RWPE2 (cell line): ENCODE measurements at regions not wholly inside any gene's neighbourhood (a gene's known extent, or its start where the extent isn't known, plus 50 kb on each side); places are given as distances from the start of the nearest gene placed in this dataset.

Experiments used
- ATAC-seq: fragments of 200-7000 bp; cut with Tn5 transposase; 3 replicates; pipeline ENCODE4 v1.9.1; 2021; ENCODE audit warnings: low read depth
- DNase-seq: peaks from one replicate; pipeline ENCODE4 v3.0.0-alpha.2; 2020; ENCODE audit warnings: low spot score
- H3K27ac ChIP-seq: fragments of 450-650 bp; 2 replicates; pipeline ENCODE4 v1.5.1; 2017; ENCODE audit warnings: mild to moderate bottlenecking; ENCODE audit not compliant: poor library complexity, severe bottlenecking
- H3K27me3 ChIP-seq: fragments of 250-450 bp; sonication (Bioruptor Pico); 2 replicates; pipeline ENCODE4 v1.5.1; 2021; ENCODE audit warnings: mild to moderate bottlenecking, moderate library complexity; ENCODE audit not compliant: insufficient read depth, poor library complexity, severe bottlenecking
- H3K36me3 ChIP-seq: fragments of 250-450 bp; sonication (Bioruptor Pico); 2 replicates; pipeline ENCODE4 v1.5.1; 2020; ENCODE audit warnings: low read depth, mild to moderate bottlenecking, moderate library complexity
- H3K4me1 ChIP-seq: fragments of 250-450 bp; sonication (Bioruptor Pico); 2 replicates; pipeline ENCODE4 v1.5.1; 2021; ENCODE audit warnings: mild to moderate bottlenecking, moderate library complexity; ENCODE audit not compliant: insufficient read depth, poor library complexity, severe bottlenecking
- H3K4me3 ChIP-seq: fragments of 250-450 bp; sonication (Bioruptor Pico); 2 replicates; pipeline ENCODE4 v1.5.1; 2021; ENCODE audit warnings: mild to moderate bottlenecking, moderate library complexity; ENCODE audit not compliant: severe bottlenecking
- H3K9me3 ChIP-seq: fragments of 250-450 bp; sonication (Bioruptor Pico); 2 replicates; pipeline ENCODE4 v1.5.1; 2021; ENCODE audit warnings: mild to moderate bottlenecking, moderate library complexity; ENCODE audit not compliant: severe bottlenecking
- CTCF ChIP-seq: fragments of 450-650 bp; IDR thresholded peaks from one replicate; pipeline ENCODE4 v1.5.1; 2017; ENCODE audit warnings: mild to moderate bottlenecking, moderate library complexity; ENCODE audit not compliant: poor library complexity, severe bottlenecking

- no peaks in the 10 kb centered on the region for H3K27me3 ChIP-seq
- H3K27ac ChIP-seq: no peak overlapping the region
- no peak overlapping the region for H3K4me3 ChIP-seq
- no peaks in the 10 kb centered on the region for H3K4me1 ChIP-seq
- no peak for DNase-seq
- H3K9me3 ChIP-seq: no peaks in the 10 kb centered on the region
- no peak for TF ChIP-seq CTCF
- no peak for ATAC-seq
- no peaks in the 10 kb centered on the region for H3K36me3 ChIP-seq
These were observed 218.0 kb downstream of the IRS2 start for GRCh38 chr13:109568339-109568818.

DNA sequence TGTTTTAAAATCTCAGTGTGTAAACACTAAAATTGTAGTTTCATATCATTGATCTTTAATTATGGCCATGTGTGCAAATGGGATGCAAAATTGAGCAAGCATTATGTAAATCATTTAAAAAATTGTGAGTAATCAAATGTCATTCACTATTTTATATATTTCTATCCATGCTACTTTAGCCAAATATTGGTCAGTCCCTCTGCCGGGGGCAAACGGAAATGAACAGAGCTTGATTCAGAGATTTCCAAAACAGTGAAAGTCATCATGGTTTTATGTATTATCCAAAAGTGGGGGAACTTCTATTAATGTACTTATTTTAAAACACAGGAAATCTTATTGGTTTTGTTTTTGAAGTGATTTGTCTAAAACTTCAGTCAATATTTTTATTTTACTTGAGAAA lies 219.1 kb downstream of the IRS2 start:
- H3K4me3 ChIP-seq: no peak overlapping the region
- H3K4me1 ChIP-seq: no peaks in the 10 kb centered on the region
- TF ChIP-seq CTCF: no peak
- no peak for DNase-seq
- no peaks in the 10 kb centered on the region for H3K36me3 ChIP-seq
- H3K27ac ChIP-seq: no peak overlapping the region
- no peak for ATAC-seq
- no peaks in the 10 kb centered on the region for H3K9me3 ChIP-seq
- no peaks in the 10 kb centered on the region for H3K27me3 ChIP-seq

DNA sequence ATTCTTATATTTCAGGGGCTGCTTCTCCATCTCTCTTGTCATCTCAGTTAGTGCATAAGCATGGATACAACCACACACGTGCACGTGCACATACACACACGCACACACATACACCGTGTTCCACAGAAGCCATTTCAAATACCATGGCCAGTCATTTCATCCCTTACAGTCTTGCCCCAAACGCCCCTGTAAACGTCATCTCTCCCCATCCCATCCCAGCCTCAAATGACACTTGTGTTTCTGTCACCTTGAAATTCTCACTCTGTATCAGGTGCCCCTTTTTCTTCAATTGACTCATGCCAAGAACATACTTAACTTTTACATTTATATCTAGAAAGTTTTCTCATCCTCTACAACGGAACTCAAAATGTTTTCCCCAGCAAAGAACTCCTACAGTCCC lies 220.5 kb downstream of the IRS2 start:
- Histone ChIP-seq H3K4me3 (no peak overlapping the region), H3K27me3 (no peaks in the 10 kb centered on the region), H3K27ac (no peak overlapping the region), H3K9me3 (no peaks in the 10 kb centered on the region), H3K4me1 (no peaks in the 10 kb centered on the region), H3K36me3 (no peaks in the 10 kb centered on the region)
- DNase-seq (no peak), ATAC-seq (no peak)
- TF ChIP-seq CTCF: no peak

DNA sequence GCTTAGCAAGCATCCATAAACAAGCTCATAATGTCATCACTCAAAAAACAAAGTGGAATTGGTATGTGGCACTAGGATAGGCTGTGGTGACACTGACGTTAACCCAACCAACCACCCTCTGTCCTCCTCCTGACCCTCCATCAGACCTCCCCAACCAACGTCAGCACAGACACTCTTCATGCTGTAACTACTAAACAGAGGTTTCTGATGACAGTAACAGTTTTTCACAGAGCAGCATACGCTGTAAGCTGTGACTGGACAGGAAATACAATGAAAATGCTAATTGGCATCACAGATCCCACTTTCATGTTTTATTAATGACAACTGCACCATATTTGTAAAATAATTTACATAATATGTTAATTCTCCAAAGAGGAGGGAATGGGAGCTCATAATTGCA lies 238.0 kb downstream of the IRS2 start:
- TF ChIP-seq CTCF: no peak
- no peaks in the 10 kb centered on the region for H3K27me3 ChIP-seq
- no peaks in the 10 kb centered on the region for H3K36me3 ChIP-seq
- DNase-seq (no peak), ATAC-seq (no peak)
- H3K9me3 ChIP-seq: no peaks in the 10 kb centered on the region
- no peaks in the 10 kb centered on the region for H3K4me1 ChIP-seq
- H3K27ac ChIP-seq: no peak overlapping the region
- no peak overlapping the region for H3K4me3 ChIP-seq

GRCh38 chr13:109547942-109548341 lies 238.4 kb downstream of the IRS2 start:
- Histone ChIP-seq H3K4me3 (no peak overlapping the region), H3K36me3 (no peaks in the 10 kb centered on the region), H3K9me3 (no peaks in the 10 kb centered on the region), H3K27me3 (no peaks in the 10 kb centered on the region), H3K4me1 (no peaks in the 10 kb centered on the region), H3K27ac (no peak overlapping the region)
- ATAC-seq (no peak), DNase-seq (no peak)
- TF ChIP-seq CTCF: no peak
